ENCODE measurements at regions not wholly inside any gene's neighbourhood (a gene's known extent, or its start where the extent isn't known, plus 50 kb on each side); places are given as distances from the start of the nearest gene placed in this dataset.

DNA sequence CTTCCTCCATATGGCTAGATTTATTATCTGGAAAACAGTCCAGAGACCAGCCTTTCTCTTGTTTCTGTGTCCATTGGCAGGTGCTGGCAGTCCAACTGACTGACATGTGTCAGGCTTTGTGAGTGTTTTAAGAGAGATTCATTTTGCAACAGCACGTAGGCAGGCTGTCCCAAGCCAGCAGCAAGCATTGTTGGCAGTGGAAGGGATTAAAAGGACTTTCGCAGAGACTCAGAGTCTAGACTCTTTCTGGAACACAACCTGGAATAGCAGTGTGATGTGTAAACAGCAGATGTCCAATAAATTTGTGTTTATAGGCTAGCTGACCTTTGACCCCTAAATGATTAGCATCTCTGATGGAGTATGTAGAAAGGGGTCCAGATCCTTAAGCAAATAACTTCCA lies 222.2 kb upstream of the SERP2 start:
- H3K4me1 ChIP-seq = peaks cover 0 to 31% (median 20%) of the 10 kb centered on the region in 4 donors
- no peak overlapping the region for H3K4me3 ChIP-seq
- 17 to 65% methylated on average over 2 of the region's 2 CpGs for WGBS, 2 donors
- no peak for TF ChIP-seq POLR2A (IDR thresholded peaks at IDR 0.05)
- no peak for TF ChIP-seq EP300 (IDR thresholded peaks at IDR 0.05)
- no peak for TF ChIP-seq POLR2AphosphoS5 (IDR thresholded peaks at IDR 0.05)
- TF ChIP-seq, protein P1, sequence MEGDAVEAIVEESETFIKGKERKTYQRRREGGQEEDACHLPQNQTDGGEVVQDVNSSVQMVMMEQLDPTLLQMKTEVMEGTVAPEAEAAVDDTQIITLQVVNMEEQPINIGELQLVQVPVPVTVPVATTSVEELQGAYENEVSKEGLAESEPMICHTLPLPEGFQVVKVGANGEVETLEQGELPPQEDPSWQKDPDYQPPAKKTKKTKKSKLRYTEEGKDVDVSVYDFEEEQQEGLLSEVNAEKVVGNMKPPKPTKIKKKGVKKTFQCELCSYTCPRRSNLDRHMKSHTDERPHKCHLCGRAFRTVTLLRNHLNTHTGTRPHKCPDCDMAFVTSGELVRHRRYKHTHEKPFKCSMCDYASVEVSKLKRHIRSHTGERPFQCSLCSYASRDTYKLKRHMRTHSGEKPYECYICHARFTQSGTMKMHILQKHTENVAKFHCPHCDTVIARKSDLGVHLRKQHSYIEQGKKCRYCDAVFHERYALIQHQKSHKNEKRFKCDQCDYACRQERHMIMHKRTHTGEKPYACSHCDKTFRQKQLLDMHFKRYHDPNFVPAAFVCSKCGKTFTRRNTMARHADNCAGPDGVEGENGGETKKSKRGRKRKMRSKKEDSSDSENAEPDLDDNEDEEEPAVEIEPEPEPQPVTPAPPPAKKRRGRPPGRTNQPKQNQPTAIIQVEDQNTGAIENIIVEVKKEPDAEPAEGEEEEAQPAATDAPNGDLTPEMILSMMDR (IDR thresholded peaks at IDR 0.05) = no peak
- no peaks in the 10 kb centered on the region for H3K27me3 ChIP-seq
- H3K9me3 ChIP-seq = no peaks in the 10 kb centered on the region
- no peak overlapping the region for H3K27ac ChIP-seq
- no peak for DNase-seq
- H3K36me3 ChIP-seq = no peaks in the 10 kb centered on the region
- intact Hi-C loops (cut with DNase I) = no loop called here

DNA sequence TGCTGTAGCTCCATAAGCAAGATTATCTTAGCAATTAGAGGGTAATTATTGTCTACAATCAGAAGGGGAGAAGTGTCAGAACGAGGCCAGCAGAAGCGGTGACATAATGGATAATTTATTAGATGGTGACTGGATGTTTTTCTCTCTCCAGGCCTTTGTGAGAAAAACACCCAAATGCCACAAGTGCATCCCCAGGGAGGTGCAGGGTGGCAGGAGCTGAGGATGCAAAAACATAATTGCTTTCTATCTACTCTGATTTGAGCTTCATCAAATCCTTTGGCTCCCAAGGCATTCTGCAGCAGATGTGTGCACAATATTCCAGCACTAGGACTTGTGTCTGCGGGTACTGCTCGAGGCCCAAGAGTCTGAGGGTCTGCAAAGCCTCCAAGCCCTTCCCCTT lies 220.1 kb upstream of the SERP2 start:
- no peaks in the 10 kb centered on the region for H3K9me3 ChIP-seq
- H3K4me1 ChIP-seq = peaks cover 0 to 37% (median 25%) of the 10 kb centered on the region in 4 donors
- no peak for DNase-seq
- WGBS, 2 donors = 73 to 82% methylated on average over 4 of the region's 4 CpGs
- peak overlapping the region in 2 of 4 donors; percentile 35 to 41 for H3K27ac ChIP-seq
- intact Hi-C loops (cut with DNase I) = no loop called here
- TF ChIP-seq POLR2AphosphoS5 (IDR thresholded peaks at IDR 0.05) = no peak
- no peak for TF ChIP-seq POLR2A (IDR thresholded peaks at IDR 0.05)
- TF ChIP-seq, protein P1 (IDR thresholded peaks at IDR 0.05) = no peak
- TF ChIP-seq EP300 (IDR thresholded peaks at IDR 0.05) = no peak
- no peak overlapping the region for H3K4me3 ChIP-seq
- H3K27me3 ChIP-seq = no peaks in the 10 kb centered on the region
- H3K36me3 ChIP-seq = no peaks in the 10 kb centered on the region

DNA sequence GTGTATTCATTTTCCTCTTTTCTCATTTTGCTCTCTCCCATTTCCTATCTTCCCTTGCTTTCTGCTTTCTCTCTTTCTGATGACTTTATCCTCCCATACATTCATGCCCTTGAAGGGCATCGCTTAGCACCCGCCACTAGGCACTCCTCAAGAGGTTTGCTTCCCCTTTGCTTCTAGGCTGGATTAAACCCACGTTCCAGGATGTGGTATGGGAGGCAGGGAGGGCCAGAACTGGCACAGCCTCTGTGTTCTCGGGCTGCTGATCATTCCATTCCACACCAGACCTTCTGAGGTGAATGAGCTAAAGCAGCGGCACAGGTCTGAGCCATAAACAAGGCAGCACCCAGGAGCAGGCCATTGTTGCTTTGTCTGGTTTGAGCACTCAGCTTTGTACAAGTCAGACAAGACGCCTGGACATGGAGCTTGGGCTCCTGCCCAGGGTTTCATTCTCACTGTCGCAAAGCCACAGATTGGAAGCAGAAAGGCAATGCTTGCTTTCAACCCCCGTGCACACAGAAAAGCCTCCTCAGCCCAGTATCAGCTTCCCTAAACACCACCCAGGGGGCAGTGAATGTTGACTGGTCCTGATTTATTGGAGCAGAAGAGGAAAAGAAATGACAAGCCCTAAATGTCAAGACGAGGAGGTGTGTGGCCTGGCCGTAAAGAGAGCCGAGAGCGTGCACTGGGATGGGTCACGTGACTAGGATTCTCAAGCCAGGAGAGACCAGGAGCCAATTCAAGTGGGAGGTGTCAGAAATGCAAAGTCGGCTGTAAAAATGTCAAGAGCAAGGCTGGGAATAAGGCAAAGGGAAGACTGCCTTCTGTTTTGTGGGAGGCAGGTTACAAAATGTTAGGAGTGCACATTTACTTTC lies 218.0 kb upstream of the SERP2 start:
- Histone ChIP-seq H3K4me1 (peaks cover 0 to 48% (median 38%) of the 10 kb centered on the region in 4 donors), H3K27me3 (no peaks in the 10 kb centered on the region), H3K27ac (peak overlapping the region; percentile 77 to 82 (median 82)), H3K36me3 (no peaks in the 10 kb centered on the region), H3K4me3 (peak overlapping the region; percentile 7 to 40 (median 24)), H3K9me3 (no peaks in the 10 kb centered on the region)
- DNase-seq = peak; percentile 93
- intact Hi-C loops (cut with DNase I) = loop anchor here (5.0 kb wide), 1 partner anchor 67 kb away; no protein-coding TSS in a partner anchor
- TF ChIP-seq EP300 (IDR thresholded peaks at IDR 0.05) (peak in 1 of 4 donors; percentile 77), POLR2AphosphoS5 (IDR thresholded peaks at IDR 0.05) (peak; percentile 55 to 78 (median 74)), POLR2A (IDR thresholded peaks at IDR 0.05) (no peak)
- TF ChIP-seq, protein P1 (IDR thresholded peaks at IDR 0.05) = no peak
- 30 to 44% methylated on average over 14 of the region's 14 CpGs for WGBS, 2 donors

DNA sequence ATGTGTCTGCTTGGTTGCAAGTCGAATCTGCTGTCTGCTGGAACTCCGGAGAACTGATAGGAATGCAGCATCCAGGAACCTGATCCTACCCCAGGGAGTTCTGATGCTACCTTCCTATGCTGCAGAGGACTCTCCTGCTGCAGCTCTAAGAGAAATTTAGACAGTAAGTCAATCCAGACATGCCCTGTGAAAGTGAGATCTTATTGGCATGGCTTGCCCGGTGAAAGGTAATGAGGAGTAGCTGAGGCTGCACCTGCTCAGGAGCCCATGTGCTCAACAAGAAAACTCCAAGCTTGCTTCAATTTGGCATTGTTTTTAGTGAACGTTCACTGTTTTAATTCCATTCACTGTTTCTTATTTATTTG lies 217.3 kb upstream of the SERP2 start:
- Histone ChIP-seq H3K9me3 (no peaks in the 10 kb centered on the region), H3K27me3 (no peaks in the 10 kb centered on the region), H3K4me3 (peak overlapping the region in 3 of 4 donors; percentile 17 to 40 (median 32)), H3K4me1 (peaks cover 0 to 54% (median 44%) of the 10 kb centered on the region in 4 donors), H3K27ac (peak overlapping the region; percentile 77 to 82 (median 82)), H3K36me3 (no peaks in the 10 kb centered on the region)
- TF ChIP-seq, protein P1 (IDR thresholded peaks at IDR 0.05) = no peak
- TF ChIP-seq POLR2A (IDR thresholded peaks at IDR 0.05) = no peak
- no peak for TF ChIP-seq EP300 (IDR thresholded peaks at IDR 0.05)
- no peak for TF ChIP-seq POLR2AphosphoS5 (IDR thresholded peaks at IDR 0.05)
- 29 to 62% methylated on average over 4 of the region's 4 CpGs for WGBS, 2 donors
- no peak for DNase-seq
- intact Hi-C loops (cut with DNase I) = loop anchor here (5.0 kb wide), 1 partner anchor 66 kb away; no protein-coding TSS in a partner anchor

Data from sigmoid colon (tissue), 6 donors.